Urinary bladder (tissue), 3 donors: ENCODE measurements at regions not wholly inside any gene's neighbourhood (a gene's known extent, or its start where the extent isn't known, plus 50 kb on each side); places are given as distances from the start of the nearest gene placed in this dataset.

Experiments used
- DNase-seq: peaks from one replicate; pipeline ENCODE4 v3.0.0-alpha.2; 2015; ENCODE audit errors: extremely low spot score
- H3K27ac ChIP-seq: one replicate; pipeline ENCODE4 v1.5.1; 2013; ENCODE audit warnings: low read depth, mild to moderate bottlenecking, moderate library complexity
- H3K36me3 ChIP-seq: one replicate; pipeline ENCODE4 v1.6.1; 2013; ENCODE audit warnings: mild to moderate bottlenecking, moderate library complexity; ENCODE audit not compliant: insufficient read depth
- H3K4me1 ChIP-seq: one replicate; pipeline ENCODE4 v1.6.1; 2013; ENCODE audit warnings: mild to moderate bottlenecking, moderate library complexity; ENCODE audit not compliant: insufficient read depth
- H3K4me3 ChIP-seq: one replicate; pipeline ENCODE4 v1.5.1; 2013; ENCODE audit warnings: low read depth, low read length
- WGBS: extraction: QIAGEN DNeasy Blood & Tissue Kit; methylation state at CpG from one replicate; pipeline ENCODE4 v1.1.7; 2013; 5-methylcytosine and 5-hydroxymethylcytosine counted together
- donor health status: healthy with polysubstance abuse.
- donor health status: healthy.

DNA sequence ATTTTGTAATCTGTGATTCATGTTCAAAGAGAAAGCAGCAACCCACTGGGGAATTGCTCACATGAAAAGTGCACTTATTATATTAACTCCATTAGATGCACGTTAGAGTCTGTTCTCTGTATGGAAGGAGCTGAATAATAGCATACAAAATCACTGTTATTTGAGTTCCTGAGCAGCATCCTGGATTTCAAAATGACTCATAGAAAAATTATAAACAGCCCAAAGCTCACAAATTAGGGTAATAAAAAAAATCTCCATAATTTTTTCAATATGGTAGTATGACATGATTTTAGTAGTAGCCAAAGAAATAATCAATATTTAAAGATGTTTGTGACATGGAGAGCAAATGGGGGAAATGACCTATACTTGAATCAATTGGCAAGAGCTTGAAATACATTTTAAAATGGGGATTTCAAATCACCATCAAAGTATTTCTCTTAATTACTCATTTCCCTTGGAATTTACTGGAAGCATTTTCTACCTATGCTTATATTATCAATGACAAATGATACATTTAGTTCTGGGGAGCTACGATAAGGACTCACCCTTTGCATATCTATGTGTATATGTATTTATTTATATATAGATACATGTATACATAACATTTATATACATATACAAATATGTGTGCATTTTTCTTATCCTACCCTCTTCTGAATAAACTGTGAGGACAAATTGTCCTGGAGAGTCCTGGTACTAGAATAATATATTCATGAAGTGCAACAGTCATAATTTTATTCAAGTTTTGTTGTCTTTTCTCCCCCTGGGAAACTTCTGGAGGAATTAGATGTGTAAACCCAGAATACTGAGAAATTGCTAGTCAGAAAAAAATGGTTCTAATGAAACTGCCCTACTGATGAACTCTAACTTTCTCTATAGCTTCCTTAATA, 116.3 kb downstream of the RPL22L1 start:
- WGBS: 59% methylated on average over 2 of the region's 2 CpGs
- H3K4me1 ChIP-seq: no peaks in the 10 kb centered on the region
- no peaks in the 10 kb centered on the region for H3K36me3 ChIP-seq
- H3K4me3 ChIP-seq: no peak overlapping the region
- H3K27ac ChIP-seq: no peak overlapping the region
- no peak for DNase-seq

DNA sequence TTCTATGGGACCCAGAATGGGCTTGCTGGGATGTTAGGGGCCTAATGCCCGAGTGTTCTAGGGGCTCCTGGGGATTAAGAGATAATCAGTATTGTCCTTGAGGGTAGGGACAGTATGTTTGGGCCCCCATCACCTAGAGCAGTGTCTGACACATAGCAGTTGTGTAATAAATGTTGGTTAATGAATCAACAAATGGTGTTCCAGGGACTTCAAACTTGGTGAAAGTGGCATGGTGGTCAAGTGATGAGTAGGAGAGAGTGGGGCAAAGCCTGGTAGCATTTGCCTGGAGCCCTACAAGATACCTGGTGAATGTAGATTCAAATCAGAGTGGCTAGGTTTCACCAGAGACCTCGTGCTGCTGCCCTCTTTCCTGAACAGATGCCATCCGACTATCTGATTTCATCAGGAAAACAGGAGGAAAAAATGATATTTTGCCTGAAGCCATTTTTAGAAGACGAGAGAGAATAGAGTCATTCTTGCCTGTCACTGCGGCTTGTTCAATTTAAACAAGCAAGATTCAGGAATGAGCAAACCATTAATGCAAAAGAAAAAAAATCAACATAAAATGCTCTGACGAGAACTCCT, 117.3 kb downstream of the RPL22L1 start:
- Histone ChIP-seq H3K4me3 (no peak overlapping the region), H3K4me1 (no peaks in the 10 kb centered on the region), H3K27ac (no peak overlapping the region), H3K36me3 (no peaks in the 10 kb centered on the region)
- no peak for DNase-seq
- 90% methylated on average over 6 of the region's 6 CpGs for WGBS

DNA sequence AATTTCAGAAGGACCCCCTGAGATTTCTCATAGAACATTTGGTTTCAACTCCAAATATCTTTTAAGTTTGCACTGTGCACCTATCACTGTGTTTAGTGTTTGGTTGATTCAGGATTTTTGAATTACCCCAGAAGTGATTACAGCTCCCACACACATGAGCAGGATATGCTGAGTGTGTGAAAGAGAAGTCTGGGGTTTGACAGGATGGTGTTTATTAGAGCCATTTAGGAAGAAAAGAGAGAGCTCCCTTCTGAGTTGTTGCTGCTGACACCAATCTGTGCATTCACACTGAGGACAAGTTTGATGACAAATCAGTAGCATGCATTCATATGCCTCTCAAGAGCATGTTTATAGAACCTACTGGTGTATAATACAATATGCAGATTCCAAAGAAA, 118.1 kb downstream of the RPL22L1 start:
- Histone ChIP-seq H3K36me3 (no peaks in the 10 kb centered on the region), H3K27ac (no peak overlapping the region), H3K4me1 (no peaks in the 10 kb centered on the region), H3K4me3 (no peak overlapping the region)
- DNase-seq: no peak

DNA sequence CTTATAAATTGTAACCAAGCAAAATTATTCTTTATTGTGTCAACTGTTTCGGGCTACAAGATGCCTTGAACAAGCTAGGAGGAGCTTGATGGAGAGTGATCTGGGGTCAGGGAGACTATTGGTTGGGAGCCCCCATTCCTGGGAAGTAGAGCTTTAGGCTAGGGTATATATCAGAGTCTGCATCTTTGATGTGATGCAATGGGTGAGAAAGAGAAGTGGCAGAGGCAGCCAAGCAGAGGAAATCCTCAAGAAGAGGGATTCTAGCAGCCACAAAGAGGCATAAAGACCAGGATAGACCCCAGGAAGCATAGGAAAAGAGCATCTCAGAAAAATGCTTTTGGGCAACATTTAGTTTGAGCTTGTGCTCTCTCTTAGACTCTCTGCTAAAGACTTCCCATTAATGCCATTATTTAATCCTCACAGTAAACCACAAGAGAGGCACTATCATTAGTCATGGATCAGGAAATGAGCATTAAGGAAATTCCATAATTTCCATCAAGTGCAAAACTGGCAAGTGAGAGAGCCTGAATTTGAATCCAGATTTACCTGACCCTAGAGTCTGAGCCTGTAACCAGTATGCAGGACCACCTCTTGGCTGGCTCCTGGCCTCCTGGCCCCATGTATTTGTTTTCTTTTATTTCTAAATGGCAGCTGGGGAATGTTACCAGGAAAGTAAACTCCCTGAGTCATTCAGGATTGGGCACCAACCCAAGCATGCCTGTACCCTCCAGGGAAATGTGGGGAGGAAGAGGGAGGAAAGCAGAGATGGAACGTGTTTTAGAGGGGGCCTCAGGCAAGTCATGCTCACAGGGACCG, 118.7 kb downstream of the RPL22L1 start:
- Histone ChIP-seq H3K27ac (no peak overlapping the region), H3K4me1 (no peaks in the 10 kb centered on the region), H3K36me3 (no peaks in the 10 kb centered on the region), H3K4me3 (no peak overlapping the region)
- no peak for DNase-seq
- 39% methylated on average over 3 of the region's 3 CpGs for WGBS

DNA sequence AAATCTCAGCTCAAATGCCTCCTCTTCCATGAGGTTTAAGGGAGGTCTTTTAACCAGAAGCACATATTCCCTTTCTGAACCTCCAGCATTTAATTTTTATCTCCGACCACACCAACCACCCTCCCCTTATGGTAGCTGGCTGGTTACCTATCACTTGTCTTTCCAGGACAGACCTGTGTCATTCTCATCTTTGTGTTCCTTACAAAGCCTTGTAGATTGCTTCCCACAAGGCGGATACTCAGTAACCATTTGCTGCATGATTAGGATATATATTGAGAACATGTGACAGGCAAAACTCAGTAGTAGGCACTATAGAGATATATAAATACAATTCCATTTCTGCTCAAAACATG, 119.5 kb downstream of the RPL22L1 start:
- Histone ChIP-seq H3K36me3 (no peaks in the 10 kb centered on the region), H3K27ac (no peak overlapping the region), H3K4me3 (no peak overlapping the region), H3K4me1 (no peaks in the 10 kb centered on the region)
- DNase-seq: no peak
- WGBS: 98% methylated on average over 2 of the region's 2 CpGs

DNA sequence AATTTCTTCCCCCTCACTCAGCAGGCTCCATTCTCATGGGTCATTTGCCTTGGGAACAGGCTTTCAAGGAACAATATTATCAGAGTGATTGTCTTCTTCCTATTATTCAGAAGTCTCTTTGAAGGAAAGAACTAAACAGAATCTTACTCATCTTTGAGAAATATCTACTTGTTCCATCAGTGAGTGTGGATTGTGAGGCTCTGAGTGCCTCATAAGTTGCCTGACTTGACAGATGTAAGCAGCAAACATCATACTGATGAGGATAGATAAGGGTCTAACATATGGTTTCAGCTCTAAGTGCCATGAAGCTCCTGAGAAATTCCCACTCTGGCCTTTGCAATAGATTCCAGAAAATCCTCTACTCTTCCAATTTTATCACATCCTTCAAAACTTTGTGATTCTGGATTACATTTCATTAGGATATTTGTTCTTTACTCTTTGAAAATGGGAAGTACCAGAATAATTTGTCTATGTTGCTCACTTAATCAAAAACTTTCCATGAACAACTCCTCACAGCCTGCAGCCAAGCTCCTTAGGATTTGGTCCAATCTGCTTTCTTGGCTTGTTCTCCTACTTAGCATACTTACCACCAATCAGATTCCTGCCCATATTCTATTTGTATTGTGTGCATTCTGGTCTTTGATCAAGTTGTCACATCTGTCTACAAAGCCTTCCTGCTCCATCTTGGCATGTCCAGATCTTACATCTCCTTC, 120.1 kb downstream of the RPL22L1 start:
- no peak overlapping the region for H3K27ac ChIP-seq

DNA sequence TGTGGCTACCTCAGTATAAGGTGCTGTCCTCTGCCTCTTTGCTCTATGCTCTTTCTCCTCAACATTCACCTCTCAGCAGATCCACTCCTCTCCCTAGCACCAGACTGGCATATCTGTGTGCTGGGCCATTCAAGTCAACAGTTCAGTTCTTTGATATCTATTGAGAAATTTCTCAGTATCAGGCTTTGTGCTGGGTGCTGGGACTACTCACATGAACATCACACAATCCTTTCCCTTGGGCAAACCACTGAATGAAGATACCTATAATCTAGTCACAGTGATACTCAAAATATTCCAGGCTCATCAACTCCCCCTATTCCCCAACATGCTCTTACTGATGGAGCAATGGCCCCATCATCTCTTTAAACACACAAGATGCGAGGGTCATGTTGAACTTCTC, 120.8 kb downstream of the RPL22L1 start:
- Histone ChIP-seq H3K27ac (no peak overlapping the region), H3K4me1 (no peaks in the 10 kb centered on the region), H3K4me3 (no peak overlapping the region), H3K36me3 (no peaks in the 10 kb centered on the region)
- WGBS: 99% methylated on average over 1 of the region's 1 CpG
- no peak for DNase-seq

More for the DNA sequence above, 120.1 kb downstream of the RPL22L1 start:
- DNase-seq: no peak
- Histone ChIP-seq H3K4me1 (no peaks in the 10 kb centered on the region), H3K4me3 (no peak overlapping the region), H3K36me3 (no peaks in the 10 kb centered on the region)

DNA sequence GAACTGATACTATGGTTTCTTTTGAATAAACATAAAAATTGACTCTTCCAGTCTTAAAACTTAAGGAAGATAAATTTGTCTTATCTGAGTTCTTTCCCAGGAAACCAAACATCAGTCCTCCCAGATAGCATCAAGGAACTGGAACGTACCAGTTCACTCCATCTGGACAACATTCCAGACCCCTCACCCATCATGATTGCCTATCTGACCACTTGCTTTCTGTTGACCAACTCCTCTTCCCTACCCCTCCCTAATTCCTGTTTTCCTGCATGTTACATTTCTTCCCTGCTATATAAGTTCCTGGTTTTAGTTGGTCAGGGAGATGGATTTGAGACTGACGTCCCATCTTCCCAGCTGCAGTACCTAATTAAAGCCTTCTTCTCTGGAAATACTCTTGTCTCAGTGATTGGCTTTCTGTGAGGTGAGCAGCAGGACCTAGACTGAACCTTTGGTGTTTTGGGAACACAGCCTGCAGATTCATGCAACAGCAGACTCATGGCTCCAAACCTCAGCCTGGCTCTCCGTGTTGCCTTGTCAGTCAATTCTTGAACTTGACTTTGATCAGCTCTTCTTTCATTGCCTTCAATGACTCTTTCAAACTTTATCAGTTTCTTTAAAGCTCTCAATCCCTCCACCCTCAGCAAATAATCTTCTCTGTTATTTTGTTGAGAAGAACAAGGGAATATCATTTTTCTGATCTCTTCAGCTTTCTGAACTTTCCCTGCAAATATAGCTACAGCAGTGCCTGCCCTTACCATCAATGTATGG, 123.6 kb downstream of the RPL22L1 start:
- Histone ChIP-seq H3K27ac (no peak overlapping the region), H3K4me3 (no peak overlapping the region), H3K4me1 (no peaks in the 10 kb centered on the region), H3K36me3 (no peaks in the 10 kb centered on the region)
- 85% methylated on average over 3 of the region's 3 CpGs for WGBS
- no peak for DNase-seq

DNA sequence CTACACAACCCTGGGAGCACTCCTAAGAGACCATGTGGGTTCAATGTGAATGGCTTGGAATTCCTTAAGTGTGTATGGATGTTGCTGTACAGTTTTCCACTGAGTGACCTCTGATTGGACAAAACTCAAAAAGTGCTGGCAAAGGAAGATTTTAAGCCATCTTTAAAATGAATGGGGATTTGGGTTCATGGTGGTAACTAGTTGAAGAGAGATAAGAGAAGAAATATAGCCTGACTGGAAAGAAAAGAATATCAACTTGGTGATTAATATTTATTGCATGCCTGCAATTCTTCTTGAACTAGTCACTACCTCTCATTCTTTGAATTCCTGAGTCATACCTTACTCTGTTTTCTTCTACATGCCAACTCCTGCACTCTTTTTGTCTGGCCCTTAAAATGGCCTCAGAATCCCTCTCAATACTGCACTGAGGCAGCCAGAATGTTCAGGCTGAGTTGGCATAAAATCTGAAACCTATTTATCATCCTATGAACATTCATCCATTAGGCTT, 124.7 kb downstream of the RPL22L1 start:
- H3K4me3 ChIP-seq: no peak overlapping the region
- no peaks in the 10 kb centered on the region for H3K4me1 ChIP-seq
- no peak overlapping the region for H3K27ac ChIP-seq
- no peaks in the 10 kb centered on the region for H3K36me3 ChIP-seq
- no peak for DNase-seq

DNA sequence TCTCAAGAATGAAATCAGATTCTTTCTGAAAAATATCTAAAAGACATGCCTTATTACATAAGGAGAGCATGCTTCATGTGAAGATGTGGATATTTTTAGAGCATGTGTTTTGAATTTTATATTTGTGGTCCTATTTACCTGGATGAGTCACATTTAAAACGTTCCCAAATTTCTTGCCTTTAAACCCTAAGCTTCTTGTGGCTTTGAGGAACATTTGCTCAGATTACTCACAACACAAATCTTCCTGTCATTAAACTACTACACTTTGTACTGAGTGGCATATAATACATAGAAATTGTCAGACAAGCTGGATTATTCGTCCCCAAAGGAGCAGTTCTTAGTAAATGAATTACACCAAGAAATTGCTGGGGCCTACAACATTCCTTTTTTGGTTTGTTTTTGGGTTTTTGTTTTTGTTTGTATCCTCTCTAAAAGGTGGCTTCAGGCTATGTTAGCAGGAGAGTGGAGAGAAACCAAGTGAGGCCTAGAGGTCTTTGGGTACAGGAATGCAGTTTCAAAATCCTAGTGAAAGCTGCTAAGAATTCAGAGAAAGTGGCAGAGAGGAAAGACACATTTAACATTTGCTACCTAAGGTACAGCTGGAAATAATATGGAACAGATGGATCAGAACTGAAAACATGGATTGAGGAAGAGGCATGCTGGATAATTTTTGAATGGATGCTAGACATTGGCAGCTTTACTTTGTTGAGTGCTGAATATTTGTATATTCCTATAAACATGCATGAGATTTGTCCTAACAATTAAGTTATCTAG, 128.1 kb downstream of the RPL22L1 start:
- Histone ChIP-seq H3K27ac (peak overlapping the region; percentile 46), H3K4me3 (no peak overlapping the region), H3K4me1 (no peaks in the 10 kb centered on the region), H3K36me3 (no peaks in the 10 kb centered on the region)
- DNase-seq: no peak
- WGBS: 46% methylated on average over 2 of the region's 2 CpGs

DNA sequence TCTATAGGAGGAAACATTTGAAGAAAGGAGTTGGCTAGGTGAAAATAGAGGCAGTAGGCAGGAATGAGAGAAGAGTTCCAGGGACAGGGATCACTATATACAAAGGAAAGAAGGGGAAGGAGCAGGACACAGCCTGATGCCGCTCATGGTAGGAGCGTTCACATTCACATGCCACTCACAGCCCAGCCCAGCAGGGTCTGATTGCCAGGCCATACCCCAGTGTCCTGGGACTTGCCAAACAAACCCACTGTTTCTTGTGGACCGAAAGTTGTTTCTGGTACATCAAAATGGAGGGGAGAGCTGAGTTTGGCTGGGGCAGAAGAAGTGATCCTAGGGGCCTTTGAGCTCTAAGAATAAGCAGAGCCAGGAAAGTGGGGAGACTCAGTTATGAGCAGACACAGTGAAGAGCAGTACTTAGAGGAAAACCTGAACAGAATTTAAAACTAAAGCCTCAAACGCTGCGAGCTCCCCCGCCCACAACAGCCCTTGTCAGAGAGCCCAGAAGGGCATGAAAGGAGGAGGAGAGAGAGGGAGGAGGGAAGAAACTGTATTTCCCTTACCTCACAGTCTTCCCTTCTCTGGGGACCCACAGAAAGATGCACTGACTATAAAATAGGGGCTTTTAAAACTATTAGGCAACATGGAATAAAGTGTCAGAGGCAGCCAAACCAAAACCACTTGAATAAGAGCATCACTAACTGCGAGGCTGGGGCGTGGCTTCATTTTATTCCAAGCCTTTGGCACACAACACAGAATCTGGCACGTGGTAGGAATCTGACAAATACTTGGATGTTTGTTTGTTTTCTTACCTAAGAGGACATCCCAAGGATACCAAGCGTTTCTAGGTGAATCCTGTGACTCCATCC, 129.0 kb downstream of the RPL22L1 start:
- H3K4me1 ChIP-seq: no peaks in the 10 kb centered on the region
- 34% methylated on average over 10 of the region's 10 CpGs for WGBS
- H3K4me3 ChIP-seq: no peak overlapping the region
- peak overlapping the region; percentile 47 for H3K27ac ChIP-seq
- H3K36me3 ChIP-seq: no peaks in the 10 kb centered on the region
- peak; percentile 25 for DNase-seq

DNA sequence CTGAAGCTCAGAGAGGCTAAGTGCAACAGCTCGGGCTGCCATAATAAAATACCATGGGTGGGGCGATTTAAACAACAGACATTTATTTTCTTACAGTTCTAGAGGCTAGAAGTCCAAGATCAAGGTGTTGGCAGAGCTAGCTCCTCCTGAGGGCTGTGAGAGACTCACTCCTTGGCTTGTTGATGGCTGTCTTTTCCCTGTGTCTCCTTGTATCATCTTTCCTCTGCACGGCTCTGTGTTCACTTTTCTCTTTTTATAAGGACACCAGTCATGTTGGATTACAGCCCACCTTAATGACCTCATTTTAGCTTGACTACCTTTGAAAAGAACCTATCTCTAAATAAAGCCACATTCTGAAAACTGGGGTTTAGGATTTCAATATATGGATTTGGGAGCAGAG, 129.7 kb downstream of the RPL22L1 start:
- Histone ChIP-seq H3K4me1 (no peaks in the 10 kb centered on the region), H3K4me3 (no peak overlapping the region), H3K27ac (no peak overlapping the region), H3K36me3 (no peaks in the 10 kb centered on the region)
- DNase-seq: no peak
- 91% methylated on average over 3 of the region's 3 CpGs for WGBS
